H9 (cell line): ENCODE measurements at regions not wholly inside any gene's neighbourhood (a gene's known extent, or its start where the extent isn't known, plus 50 kb on each side); places are given as distances from the start of the nearest gene placed in this dataset.

ENCODE experiments used
- DNase-seq: peaks from one replicate; pipeline ENCODE4 v3.0.0-alpha.2; 2017
- H2AFZ ChIP-seq: one replicate; pipeline ENCODE4 v1.6.1; 2013; ENCODE audit warnings: mild to moderate bottlenecking, low read length, control low read depth, moderate library complexity
- H2AK5ac ChIP-seq: 2 replicates; pipeline ENCODE4 v1.6.1; 2013; ENCODE audit warnings: low read length, control low read depth, mixed read lengths; ENCODE audit not compliant: insufficient read length
- H2BK120ac ChIP-seq: one replicate; pipeline ENCODE4 v1.6.1; 2013; ENCODE audit warnings: low read depth, mild to moderate bottlenecking, low read length, control low read depth, inconsistent platforms; ENCODE audit not compliant: poor library complexity, severe bottlenecking
- H2BK12ac ChIP-seq: 2 replicates; pipeline ENCODE4 v1.6.1; 2013; ENCODE audit warnings: low read length, control low read depth, mixed read lengths, low read depth; ENCODE audit not compliant: insufficient read length
- H2BK15ac ChIP-seq: 2 replicates; pipeline ENCODE4 v1.6.1; 2013; ENCODE audit warnings: low read depth, low read length, control low read depth
- H2BK20ac ChIP-seq: one replicate; pipeline ENCODE4 v1.6.1; 2013; ENCODE audit warnings: low read depth, mild to moderate bottlenecking, low read length, control low read depth, inconsistent platforms; ENCODE audit not compliant: poor library complexity, severe bottlenecking
- H2BK5ac ChIP-seq: 2 replicates; pipeline ENCODE4 v1.6.1; 2013; ENCODE audit warnings: low read length, control low read depth, mixed read lengths; ENCODE audit not compliant: insufficient read length
- H3K14ac ChIP-seq: 2 replicates; pipeline ENCODE4 v1.6.1; 2013; ENCODE audit warnings: low read length, control low read depth; ENCODE audit not compliant: insufficient read depth
- H3K18ac ChIP-seq: 2 replicates; pipeline ENCODE4 v1.6.1; 2013; ENCODE audit warnings: low read depth, mild to moderate bottlenecking, mixed read lengths, low read length, control low read depth; ENCODE audit not compliant: insufficient read length
- H3K23ac ChIP-seq: 2 replicates; pipeline ENCODE4 v1.6.1; 2013; ENCODE audit warnings: low read length, control low read depth, mixed read lengths, low read depth; ENCODE audit not compliant: insufficient read length
- H3K23me2 ChIP-seq: 2 replicates; pipeline ENCODE4 v1.6.1; 2013; ENCODE audit warnings: low read depth, mild to moderate bottlenecking, mixed read lengths, low read length, control low read depth; ENCODE audit not compliant: insufficient read length, poor library complexity, severe bottlenecking
- H3K27ac ChIP-seq: 2 replicates; pipeline ENCODE4 v1.5.1; 2013; ENCODE audit warnings: low read length, control low read depth, mixed read lengths, low read depth; ENCODE audit not compliant: insufficient read length
- H3K27me3 ChIP-seq: 2 replicates; pipeline ENCODE4 v1.6.1; 2013; ENCODE audit warnings: low read length, control low read depth, inconsistent platforms; ENCODE audit not compliant: insufficient read depth
- H3K4ac ChIP-seq: 2 replicates; pipeline ENCODE4 v1.6.1; 2013; ENCODE audit warnings: low read depth, mild to moderate bottlenecking, control low read depth, inconsistent platforms, low read length, moderate library complexity
- H3K4me1 ChIP-seq: 2 replicates; pipeline ENCODE4 v1.6.1; 2013; ENCODE audit warnings: low read length, control low read depth, inconsistent platforms; ENCODE audit not compliant: insufficient read depth
- H3K4me2 ChIP-seq: 2 replicates; pipeline ENCODE4 v1.6.1; 2013; ENCODE audit warnings: low read length, control low read depth, mixed read lengths; ENCODE audit not compliant: insufficient read length, insufficient read depth
- H3K56ac ChIP-seq: 2 replicates; pipeline ENCODE4 v1.6.1; 2013; ENCODE audit warnings: low read depth, mild to moderate bottlenecking, mixed read lengths, low read length, control low read depth; ENCODE audit not compliant: insufficient read length
- H3K79me1 ChIP-seq: 2 replicates; pipeline ENCODE4 v1.6.1; 2013; ENCODE audit warnings: low read depth, mild to moderate bottlenecking, moderate library complexity, low read length, control low read depth, inconsistent platforms; ENCODE audit not compliant: insufficient read depth, poor library complexity, severe bottlenecking
- H3K79me2 ChIP-seq: 2 replicates; pipeline ENCODE4 v1.6.1; 2013; ENCODE audit warnings: low read length, control low read depth, inconsistent platforms; ENCODE audit not compliant: insufficient read depth
- H3K9ac ChIP-seq: 2 replicates; pipeline ENCODE4 v1.6.1; 2013; ENCODE audit warnings: low read length, control low read depth, mixed read lengths; ENCODE audit not compliant: insufficient read length; ENCODE audit errors: extremely low read depth
- H3K9me3 ChIP-seq: one replicate; pipeline ENCODE4 v1.6.1; 2013; ENCODE audit warnings: low read depth, low read length, inconsistent platforms; ENCODE audit not compliant: control insufficient read depth
- H3T11ph ChIP-seq: one replicate; pipeline ENCODE4 v1.6.1; 2013; ENCODE audit warnings: mild to moderate bottlenecking, low read length, control low read depth, inconsistent platforms
- H4K20me1 ChIP-seq: one replicate; pipeline ENCODE4 v1.6.1; 2013; ENCODE audit not compliant: control insufficient read depth, insufficient read length, insufficient read depth
- H4K5ac ChIP-seq: 2 replicates; pipeline ENCODE4 v1.6.1; 2013; ENCODE audit warnings: low read depth, mild to moderate bottlenecking, mixed read lengths, low read length, control low read depth; ENCODE audit not compliant: insufficient read length
- H4K8ac ChIP-seq: replicated peaks from 2 replicates; pipeline ENCODE4 v1.6.1; 2013; ENCODE audit warnings: low read length, control low read depth, mixed read lengths, low read depth; ENCODE audit not compliant: insufficient read length
- H4K91ac ChIP-seq: 2 replicates; pipeline ENCODE4 v1.6.1; 2013; ENCODE audit warnings: low read depth, mild to moderate bottlenecking, moderate library complexity, mixed read lengths, low read length, control low read depth; ENCODE audit not compliant: insufficient read length
- H3K27ac Mint-ChIP-seq, 3 experiments: 2 replicates in 2 of 3; 3 replicates in 1 of 3; pipeline ENCODE4 v1.8.0; 2020 to 2021; ENCODE audit warnings: mixed read lengths in 3 of 3, mild to moderate bottlenecking in 1 of 3, moderate library complexity in 1 of 3
- H3K27me3 Mint-ChIP-seq: 2 replicates; pipeline ENCODE4 v1.8.0; 2021; ENCODE audit warnings: low read depth, mild to moderate bottlenecking, moderate library complexity, mixed read lengths
- H3K36me3 Mint-ChIP-seq, 3 experiments: 2 replicates in 2 of 3; 3 replicates in 1 of 3; pipeline ENCODE4 v1.8.0; 2020 to 2021; ENCODE audit warnings: low read depth in 3 of 3, mixed read lengths in 3 of 3; ENCODE audit not compliant: insufficient read depth in 1 of 3
- H3K4me1 Mint-ChIP-seq, 2 experiments: 2 replicates each; pipeline ENCODE4 v1.8.0; 2020; ENCODE audit warnings: mixed read lengths in 2 of 2
- H3K4me3 Mint-ChIP-seq, 2 experiments: 2 replicates in 1 of 2; 3 replicates in 1 of 2; pipeline ENCODE4 v1.8.0; 2020 to 2021; ENCODE audit warnings: mild to moderate bottlenecking in 2 of 2, mixed read lengths in 2 of 2, moderate library complexity in 1 of 2
- H3K9me3 Mint-ChIP-seq, 2 experiments: 2 replicates in 1 of 2; 3 replicates in 1 of 2; pipeline ENCODE4 v1.8.0; 2020; ENCODE audit warnings: mild to moderate bottlenecking in 2 of 2, mixed read lengths in 2 of 2, moderate library complexity in 1 of 2
- CTCF ChIP-seq: fragments of 200-600 bp; sonication (generic); conservative IDR thresholded peaks from 3 replicates; pipeline ENCODE4 v1.8.0; 2021; ENCODE audit warnings: antibody characterized with exemption, mild to moderate bottlenecking
- WGBS: extraction: QIAGEN DNeasy Blood & Tissue Kit; methylation state at CpG from one replicate; pipeline ENCODE4 v1.1.7; 2013; ENCODE audit warnings: missing lambda C conversion rate, low lambda C conversion rate, mixed read lengths; ENCODE audit not compliant: insufficient read length; ENCODE audit errors: extremely low coverage; 5-methylcytosine and 5-hydroxymethylcytosine counted together

- Histone ChIP-seq H3K18ac (no peak overlapping the region), H2BK120ac (no peak overlapping the region), H3K23ac (no peak overlapping the region), H4K91ac (no peak overlapping the region), H3K4ac (no peak overlapping the region), H3K79me2 (no peaks in the 10 kb centered on the region), H3K9me3 (no peaks in the 10 kb centered on the region), H3K4me1 (peaks cover 6% of the 10 kb centered on the region), H2BK5ac (no peak overlapping the region), H2BK15ac (no peak overlapping the region), H4K8ac (no peak overlapping the region), H2AK5ac (no peak overlapping the region), H3K4me2 (no peak overlapping the region), H3K56ac (no peak overlapping the region), H3K27ac (no peak overlapping the region), H3K14ac (no peak overlapping the region), H2AFZ (no peak overlapping the region), H3T11ph (no peak overlapping the region), H3K27me3 (no peaks in the 10 kb centered on the region; the same call in 1 of the 2 replicates), H4K20me1 (no peaks in the 10 kb centered on the region), H2BK12ac (no peak overlapping the region), H4K5ac (no peak overlapping the region), H3K9ac (no peak overlapping the region), H3K79me1 (no peaks in the 10 kb centered on the region), H2BK20ac (no peak overlapping the region), H3K23me2 (peaks cover 12% of the 10 kb centered on the region)
- Mint-ChIP-seq H3K27ac (no peak overlapping the region), H3K4me3 (no peak overlapping the region), H3K27me3 (peaks cover 42% of the 10 kb centered on the region), H3K36me3 (no peaks in the 10 kb centered on the region), H3K9me3 (peaks cover 0 to 2% of the 10 kb centered on the region in 2 experiments; a peak in 2 of 5 replicates), H3K4me1 (peaks cover 40 to 44% of the 10 kb centered on the region in 2 experiments)
- WGBS: no CpG with 5 or more reads among the region's 8 CpGs
- no peak for DNase-seq
- no peak for TF ChIP-seq CTCF
Measured at GRCh38 chr12:115455268-115455681, 771.3 kb upstream of the TBX3 start.
